GM18909 (cell line): ENCODE measurements at regions not wholly inside any gene's neighbourhood (a gene's known extent, or its start where the extent isn't known, plus 50 kb on each side); places are given as distances from the start of the nearest gene placed in this dataset.

Source experiments
- ATAC-seq: cut with Tn5 transposase; IDR thresholded peaks from one replicate; pipeline ENCODE4 v1.9.1; 2021; ENCODE audit warnings: mild to moderate bottlenecking; ENCODE audit not compliant: unreplicated experiment, poor library complexity

DNA sequence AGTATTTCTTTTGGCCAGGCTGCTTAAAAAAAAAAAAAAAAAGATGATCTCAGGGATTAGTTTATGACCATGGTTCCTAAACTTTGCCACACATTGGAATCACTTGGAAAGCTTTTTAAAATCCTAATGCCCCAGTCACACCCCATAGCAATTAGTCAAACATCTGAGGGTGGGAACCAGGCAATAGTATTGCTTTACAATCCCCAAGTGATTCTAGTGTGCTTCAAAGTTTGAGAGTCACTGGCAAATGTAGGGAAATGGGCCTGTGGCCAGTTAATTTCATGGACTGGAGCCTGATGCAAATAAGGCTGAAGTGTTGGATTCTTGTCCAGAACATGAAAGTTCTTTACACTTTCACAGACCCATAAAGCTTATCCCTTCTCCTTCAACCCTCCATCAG is 374.6 kb upstream of the ESRRG start:
- ATAC-seq: no peak

DNA sequence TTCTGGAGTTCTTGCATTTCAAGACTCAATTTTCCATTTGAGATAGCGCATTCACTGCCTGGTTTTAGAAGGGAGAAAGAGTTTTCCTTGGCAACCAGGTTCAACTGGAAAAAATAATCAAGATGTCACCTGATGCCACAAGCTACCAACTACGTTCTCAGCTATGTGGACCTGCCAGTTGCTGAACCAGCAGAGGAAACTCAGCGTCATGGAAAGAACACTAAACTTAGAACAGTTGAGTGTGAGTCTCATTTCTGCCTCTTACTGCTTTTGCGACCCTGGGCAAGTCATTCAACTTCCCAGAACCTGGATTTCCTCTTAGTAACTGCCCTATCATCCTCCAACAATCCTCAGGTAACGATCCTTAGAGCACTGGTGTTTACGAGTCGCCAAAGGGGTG is 373.0 kb upstream of the ESRRG start:
- no peak for ATAC-seq

DNA sequence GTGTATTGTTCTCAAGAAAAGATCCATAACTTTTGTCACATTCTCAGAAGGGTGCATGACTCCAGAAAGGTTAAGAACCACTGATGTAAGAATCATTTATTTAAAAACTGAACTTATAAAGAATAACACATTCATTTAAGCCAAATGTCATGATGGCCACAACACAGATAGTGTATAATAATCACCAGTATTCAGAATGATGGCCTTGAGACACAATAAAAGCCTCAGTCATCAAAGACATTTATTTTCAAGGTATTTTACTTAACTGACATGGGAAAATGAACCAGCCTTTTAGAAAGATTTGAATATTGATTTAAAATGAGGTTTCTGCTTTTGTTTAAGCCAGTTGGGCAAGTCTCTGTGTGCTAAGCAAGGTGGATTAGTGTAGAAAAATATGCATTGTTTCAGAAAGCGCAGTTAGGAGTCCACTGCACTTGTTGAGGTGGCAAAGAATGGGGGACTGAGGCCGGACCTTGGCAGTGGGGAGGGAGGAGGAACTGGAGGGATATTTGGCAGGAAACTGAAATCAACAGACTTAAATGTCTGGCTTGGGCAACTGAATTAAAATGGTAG is 371.9 kb upstream of the ESRRG start:
- no peak for ATAC-seq

DNA sequence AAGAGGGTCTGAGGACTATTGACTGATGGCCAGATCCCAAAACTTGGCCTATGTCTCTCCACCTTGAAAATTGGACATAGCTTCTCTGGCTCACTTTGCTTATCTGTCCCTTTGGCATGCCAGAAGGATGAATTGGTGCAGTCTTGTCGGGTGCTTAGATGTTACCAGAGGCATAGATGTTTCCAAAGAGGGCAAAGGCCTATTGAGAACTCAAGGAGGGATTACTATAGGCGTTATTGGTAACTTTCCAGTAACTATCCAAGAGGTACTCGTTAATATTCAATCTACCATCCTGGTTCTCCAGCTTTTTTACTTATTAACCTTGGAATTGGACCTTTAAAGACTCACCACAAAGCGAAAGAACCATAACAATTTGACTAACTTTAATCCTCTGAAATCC is 368.3 kb upstream of the ESRRG start:
- ATAC-seq: no peak

DNA sequence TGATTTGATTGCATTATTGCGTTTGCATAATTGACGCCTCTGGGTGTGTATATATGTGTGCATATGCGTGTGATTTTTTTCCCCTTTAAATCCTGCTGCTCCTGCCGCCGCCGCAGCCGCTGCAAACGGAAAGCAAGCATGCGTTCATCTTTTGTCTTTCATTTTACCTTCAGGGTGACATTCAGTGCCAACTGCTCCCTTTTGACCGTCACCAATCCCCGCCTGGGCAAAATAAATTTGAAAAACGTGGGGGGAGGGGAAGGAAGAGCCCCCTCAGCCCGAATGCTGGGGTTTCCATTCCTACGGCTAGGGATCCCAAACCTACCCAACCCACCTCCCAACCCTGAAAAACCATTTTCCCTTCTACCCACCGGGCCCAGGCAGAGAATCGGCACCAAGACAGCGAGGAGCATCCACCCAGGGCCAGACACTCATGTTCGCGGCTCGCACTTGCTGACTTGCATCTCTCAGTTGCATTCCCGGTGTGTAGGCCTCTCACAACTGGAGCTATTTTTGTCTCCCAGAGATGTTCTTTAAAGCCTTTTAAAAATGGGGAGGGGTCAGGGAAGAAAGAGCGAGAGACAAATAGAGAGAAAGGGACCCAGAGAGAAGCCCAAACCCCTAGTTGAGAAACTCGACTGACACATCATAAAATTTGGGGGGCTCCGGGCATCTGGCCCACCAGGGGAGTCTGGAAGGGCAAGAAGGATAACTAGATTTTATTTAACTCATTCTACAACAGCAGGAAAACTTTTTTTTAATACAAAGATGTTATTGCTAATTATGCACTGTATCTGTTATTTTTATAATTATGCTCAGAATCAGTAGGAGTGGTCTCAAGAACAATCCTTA is 367.1 kb upstream of the ESRRG start:
- ATAC-seq: no peak

DNA sequence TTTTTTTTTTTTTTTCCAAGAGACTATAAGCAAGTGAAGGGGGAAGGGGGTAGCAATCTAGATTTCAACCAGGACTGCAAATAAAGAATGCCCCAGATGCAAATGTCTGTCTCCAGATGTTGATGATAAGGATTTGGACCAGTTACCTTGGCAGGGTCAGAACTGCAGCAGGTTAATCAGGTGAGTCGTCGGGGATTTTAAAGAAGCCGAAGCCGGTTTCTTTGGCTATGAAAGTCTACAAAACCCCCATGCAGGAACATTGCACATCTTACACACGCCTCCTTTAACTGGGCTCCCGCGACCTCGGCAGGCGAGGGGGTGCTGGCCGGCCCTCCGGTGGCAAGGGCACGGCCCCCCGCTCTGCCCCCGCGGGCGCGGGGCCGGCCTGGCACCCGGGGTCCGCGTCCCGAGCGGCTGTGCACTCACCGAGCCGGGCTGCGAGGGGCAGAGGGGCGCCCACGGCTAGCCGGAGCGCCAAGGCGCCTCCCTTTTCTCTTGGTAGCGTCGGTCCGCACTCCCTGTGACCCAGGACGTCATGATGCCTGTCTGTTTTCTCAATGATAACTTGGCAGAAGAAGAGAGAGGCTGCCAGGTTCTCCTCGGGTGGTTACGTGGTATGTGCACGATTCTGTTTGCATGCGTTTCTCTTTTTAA is 366.3 kb upstream of the ESRRG start:
- no peak for ATAC-seq

DNA sequence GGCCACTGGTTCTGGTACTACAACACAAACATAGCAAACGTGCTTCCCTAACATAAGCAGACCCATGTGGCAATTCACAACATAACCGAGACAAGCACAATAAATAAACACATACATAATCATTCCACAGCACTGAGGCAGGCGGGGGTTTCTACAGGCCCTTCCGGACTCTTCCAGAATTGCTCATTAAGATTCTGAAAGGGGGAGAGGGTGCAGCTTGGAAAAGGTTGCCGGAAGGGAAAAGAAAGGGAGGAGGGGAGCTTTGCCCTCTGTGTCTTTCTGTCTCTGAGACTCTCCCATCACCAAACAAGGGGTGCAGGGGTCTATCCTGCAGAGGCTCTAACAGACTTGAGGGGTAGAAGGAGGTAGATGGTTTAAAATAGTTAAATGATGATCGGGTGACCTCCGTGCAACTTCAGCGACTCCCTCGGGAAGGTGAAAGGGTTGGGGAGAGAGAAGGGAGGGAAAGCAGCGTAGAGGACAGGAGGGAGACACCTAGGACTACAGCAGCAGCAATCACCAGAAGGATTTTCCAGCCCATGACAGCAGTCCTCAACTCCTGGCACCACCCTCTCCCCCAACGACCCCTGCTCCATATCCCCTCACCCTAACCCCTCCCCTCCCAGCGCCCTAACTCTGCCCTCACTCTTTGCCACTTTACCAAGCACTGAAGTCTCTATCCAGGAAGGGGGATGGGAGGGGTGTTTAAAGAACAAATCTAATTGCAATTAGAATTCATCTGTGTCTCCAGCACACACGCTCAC is 365.5 kb upstream of the ESRRG start:
- ATAC-seq: no peak

DNA sequence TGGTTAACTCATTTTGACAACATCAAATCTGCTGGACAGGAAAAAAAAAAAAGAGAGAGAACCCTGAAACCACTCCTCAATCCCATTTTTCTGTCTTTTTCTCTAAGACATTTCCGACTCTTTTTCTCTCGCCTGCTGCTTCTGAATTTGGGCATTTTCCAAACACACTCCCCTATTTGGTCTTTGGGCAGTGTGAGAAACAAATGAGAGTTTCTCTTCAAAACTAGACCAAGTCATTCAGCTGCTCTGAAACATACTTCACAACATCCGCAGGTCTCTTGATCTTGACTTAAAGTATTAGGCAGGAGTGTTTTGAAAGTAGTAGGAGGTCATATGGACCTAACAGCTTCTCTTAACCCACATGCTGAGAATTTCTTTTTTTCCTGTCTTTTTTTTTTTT is 364.8 kb upstream of the ESRRG start:
- no peak for ATAC-seq

DNA sequence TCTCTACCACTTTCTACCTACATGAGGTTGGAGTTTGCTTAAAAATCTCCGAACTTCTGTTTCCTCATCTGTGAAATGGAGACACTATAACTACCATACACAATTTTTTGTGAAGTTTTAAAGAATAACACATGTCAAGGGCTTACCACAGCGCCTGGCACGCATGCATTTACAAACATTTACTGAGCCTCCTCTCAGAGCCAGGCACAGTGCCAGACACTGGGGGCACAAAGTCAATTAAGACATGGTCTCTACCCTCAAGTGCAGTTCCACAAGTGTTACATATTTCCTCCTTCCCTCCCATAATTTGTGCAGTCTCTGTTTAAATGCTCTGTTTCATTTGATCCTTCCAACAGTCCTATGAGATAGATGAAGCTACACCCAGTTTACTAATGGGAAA is 356.4 kb upstream of the ESRRG start:
- no peak for ATAC-seq

DNA sequence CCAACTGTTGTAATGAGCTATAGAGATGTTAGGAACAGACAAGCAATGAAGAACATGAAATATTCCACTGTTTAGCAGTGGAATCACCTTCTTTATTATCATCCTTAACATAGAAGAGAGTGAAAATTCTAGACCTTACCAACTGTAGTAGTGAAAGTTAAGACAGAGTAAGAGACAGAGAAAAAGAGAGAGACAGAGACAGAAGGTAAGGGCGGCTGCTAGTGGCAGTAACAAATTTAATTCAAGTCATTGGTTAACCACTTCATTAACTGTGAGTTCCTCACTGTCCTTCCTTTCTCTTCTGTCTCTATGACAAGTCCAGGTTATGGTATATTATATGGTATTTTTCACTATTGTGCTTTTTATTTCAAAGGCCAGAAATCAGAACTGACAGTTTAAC is 355.7 kb upstream of the ESRRG start:
- ATAC-seq: no peak

DNA sequence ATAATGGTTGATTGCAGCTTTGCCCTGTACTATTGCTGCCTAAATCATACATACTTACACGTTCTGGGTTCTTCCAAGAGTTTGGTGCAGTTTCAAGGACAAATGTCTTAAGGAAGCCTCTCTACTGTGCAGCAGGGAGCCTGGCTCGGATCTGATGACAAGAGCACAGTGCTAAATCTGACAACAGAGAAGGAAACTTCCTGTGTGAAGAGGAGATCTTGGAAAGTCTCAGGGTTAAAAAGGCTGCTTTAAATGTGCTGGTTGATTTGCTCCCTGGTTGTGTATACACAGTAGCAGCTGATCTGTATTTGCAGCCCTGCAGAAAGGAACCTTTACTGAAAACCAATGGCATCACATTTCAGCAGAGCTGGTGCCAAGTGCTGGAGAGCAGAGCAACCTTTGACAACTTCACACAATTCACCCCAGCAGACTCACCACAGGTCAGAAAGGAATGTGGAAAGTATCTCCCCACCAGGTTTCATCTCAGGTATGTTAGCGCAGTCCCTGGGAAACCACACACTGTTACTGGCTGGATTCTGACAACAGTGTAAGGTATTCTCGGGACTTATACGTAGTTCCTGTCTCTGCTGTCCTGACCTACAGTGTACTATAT is 355.0 kb upstream of the ESRRG start:
- ATAC-seq: no peak

DNA sequence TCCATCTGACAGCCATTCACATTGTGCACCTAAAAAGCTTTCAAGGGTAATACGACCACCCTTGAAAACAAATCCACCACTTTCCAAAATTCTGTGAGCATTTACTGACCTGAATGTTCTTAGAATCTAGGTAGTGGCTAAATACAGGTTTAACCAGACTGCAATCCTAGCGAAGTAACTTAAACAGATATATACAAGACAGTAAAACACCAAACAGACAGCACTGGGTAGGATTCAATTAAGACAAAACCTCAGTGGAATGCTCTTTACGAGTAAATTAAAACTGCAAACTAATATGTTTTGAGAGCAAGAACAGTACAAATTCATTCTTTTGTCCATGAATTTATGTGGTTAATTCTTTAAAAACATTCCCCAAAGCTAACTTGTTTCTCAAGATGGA is 354.2 kb upstream of the ESRRG start:
- ATAC-seq: no peak

DNA sequence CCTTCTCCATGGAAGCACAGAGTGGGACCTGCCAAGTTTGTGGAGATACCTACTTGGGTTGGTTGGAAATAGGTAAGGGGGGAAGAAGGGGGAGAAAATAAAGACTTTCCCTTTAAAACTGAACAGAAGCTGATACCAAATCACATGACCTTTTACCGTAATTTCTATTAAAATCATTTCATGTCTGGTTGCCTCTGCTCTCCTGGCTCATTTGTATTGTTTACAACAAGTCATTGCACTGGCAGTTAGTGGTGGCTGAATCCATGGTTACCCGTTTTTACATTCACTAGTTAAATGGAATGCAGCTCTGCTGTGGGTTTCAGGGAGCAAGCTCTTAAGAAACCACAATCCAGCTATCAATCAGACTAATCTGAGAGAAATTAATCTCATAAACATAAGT is 353.7 kb upstream of the ESRRG start:
- ATAC-seq: no peak

DNA sequence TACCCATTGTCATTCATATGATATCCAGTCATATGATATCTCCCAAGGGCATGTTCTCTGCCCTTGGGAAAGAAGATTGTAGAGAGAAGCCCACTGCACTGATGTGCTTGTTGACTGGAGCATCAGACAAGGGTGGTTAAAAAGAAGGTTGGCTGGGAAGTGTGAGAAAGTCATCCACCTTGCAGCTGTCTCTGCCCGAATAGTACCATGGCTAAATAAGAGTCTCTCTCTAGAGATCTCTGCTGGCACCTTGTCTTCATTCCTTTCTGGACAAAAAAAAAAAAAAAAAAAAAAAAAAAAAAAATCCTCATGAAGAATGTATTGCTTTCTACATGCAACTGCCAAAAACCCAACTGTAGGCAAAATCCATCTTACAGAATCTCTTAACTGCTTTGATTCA is 349.7 kb upstream of the ESRRG start:
- no peak for ATAC-seq

DNA sequence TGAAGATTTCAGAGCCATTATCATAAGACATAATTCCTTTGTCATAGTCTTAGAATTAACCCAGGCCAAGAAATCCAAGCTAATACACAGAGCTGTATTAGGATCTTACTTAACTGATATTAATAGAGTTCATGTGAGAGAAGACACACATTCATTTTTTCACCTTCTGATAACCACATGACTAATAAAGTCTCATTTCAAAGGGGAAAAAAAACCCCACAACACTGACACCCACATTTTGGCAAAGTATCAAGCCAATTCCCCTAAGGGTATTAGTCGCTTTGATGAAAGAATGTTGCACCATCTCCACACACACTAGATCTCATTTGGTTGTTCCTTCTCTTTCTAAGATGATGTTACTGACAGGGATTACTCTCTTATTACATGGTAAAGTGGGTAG is 344.4 kb upstream of the ESRRG start:
- no peak for ATAC-seq

DNA sequence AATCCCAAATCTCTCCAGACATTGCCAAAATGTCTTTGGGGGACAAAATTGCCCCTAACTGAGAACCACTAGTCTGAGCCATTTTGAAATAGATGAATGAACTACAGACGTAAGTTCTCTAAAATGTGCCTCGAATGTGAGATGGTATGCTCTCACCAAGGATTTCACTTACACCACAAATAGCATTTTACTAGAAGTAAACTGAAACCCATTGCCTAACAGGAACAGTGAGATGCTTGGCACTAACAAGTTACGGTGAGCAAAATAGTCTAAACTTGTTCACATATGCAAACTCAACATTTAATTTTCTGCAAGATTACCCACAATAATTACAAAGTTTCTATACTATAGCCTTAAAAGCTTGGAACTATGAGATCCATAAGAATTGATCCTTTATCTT is 343.6 kb upstream of the ESRRG start:
- ATAC-seq: no peak

DNA sequence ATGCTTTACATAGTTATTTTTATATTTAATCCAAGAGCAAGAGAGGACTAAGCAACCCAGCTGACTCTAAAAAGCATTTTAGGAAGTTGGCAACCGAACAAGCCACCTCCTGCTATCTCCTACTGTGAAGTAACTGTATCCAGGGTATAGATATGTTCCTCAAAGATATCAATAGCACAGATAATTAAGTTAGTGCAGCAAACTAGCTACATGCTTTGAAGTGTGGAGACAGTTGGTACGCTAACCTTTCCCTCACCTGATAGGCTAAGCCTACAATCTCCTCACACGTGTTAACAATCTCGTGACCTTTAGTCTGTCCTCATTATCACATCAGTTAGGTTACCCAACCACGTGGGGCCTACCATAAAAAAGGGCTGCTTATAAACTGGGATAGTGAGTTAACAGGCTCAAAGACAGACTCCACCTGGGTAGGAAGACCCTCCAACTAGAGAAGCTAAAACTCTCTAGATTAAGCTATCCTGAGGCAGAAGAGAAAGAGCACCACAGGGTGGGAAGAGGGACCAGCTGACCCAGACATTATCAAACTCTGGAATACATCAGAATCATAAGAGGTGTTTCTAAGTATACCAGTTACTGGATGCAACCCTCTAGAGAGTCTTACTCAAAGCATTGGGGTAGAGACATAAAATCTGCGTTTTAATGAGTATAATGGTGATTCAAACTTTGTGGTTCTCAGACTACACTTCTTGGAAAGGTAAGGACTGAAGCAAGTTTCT is 340.1 kb upstream of the ESRRG start:
- ATAC-seq: no peak

DNA sequence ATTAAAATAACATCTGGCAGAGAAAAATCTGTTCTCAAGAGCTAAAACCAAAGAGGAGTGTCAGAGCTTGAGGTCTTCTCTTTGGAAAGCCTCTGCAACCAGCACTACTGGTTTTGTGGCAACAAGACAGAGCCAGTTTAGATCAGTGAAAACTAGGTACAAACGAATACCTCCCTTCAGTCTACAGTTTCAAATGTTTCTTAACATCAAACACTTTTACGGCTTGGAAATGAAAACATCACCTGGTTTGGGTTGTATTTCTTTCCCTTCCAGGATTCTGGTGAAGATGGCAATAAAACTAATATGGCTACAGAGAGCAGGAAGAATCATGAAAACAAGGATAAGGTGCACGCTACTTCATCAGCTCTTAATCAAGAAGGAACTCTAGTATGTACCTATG is 339.4 kb upstream of the ESRRG start:
- no peak for ATAC-seq

DNA sequence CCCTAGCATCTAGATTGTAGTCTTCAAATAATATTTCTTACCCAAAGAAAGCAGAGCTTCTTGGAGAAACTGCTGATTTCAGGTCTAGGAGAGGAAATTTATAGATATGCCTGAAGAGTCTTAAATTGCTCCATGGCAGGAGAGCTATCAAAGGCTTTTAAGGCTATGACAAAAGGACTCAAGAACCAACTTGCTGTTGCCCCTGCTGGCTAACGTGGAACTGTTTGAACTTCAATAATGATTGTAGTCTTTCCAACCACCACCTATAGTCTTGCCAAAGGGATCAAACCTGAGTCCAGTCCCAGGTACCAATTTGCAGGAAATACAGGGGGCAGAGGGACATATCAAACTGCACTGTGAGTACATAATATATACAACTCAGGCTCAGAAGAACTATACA is 336.2 kb upstream of the ESRRG start:
- no peak for ATAC-seq

DNA sequence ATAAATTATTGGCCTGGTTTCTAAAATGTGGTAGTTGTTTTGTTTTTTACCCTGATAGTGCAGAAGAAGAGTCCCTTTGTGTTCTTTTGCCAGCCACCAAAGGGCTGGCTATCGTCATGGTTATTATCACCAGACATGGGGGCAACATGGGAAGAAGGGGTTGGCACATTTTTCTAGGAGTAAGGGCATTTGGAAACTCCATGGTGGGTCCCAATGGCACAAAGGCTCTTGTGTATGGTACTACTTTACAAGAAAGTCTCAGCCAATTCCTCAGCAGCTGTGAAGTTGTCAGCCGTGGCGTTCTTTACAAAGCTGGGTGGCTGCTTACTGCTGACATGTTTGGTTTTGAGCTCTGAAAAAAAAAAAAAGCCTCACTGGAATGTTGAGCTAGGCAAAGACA is 330.4 kb upstream of the ESRRG start:
- no peak for ATAC-seq
